Fibroblast of lung (primary cell): ENCODE measurements at regions not wholly inside any gene's neighbourhood (a gene's known extent, or its start where the extent isn't known, plus 50 kb on each side); places are given as distances from the start of the nearest gene placed in this dataset.
"Not testable (repeated sequence)": the region's sequence is repeated elsewhere in the genome, so short reads cannot be mapped to it uniquely, and the experiment has no call there.

ENCODE experiments used
- DNase-seq, 2 donors: peaks; one replicate each; pipeline versions ENCODE4 v3.0.0 to v3.0.0-alpha.2; 2010; ENCODE audit warnings: low read depth in 2 of 2
- H2AFZ ChIP-seq: 2 replicates; pipeline ENCODE4 v1.5.1; 2012; ENCODE audit warnings: low read length, control low read depth, inconsistent platforms
- H3K27ac ChIP-seq: 2 replicates; pipeline ENCODE4 v1.5.1; 2011; ENCODE audit warnings: low read length, control low read depth; ENCODE audit not compliant: insufficient read depth
- H3K27me3 ChIP-seq: 2 replicates; pipeline ENCODE4 v1.5.1; 2011; ENCODE audit warnings: mild to moderate bottlenecking, low read length; ENCODE audit not compliant: control insufficient read depth, insufficient read depth
- H3K36me3 ChIP-seq: 2 replicates; pipeline ENCODE4 v1.5.1; 2011; ENCODE audit warnings: low read length; ENCODE audit not compliant: control insufficient read depth, insufficient read depth
- H3K4me1 ChIP-seq: 2 replicates; pipeline ENCODE4 v1.5.1; 2011; ENCODE audit warnings: low read length; ENCODE audit not compliant: control insufficient read depth, insufficient read depth; ENCODE audit errors: extremely low read depth
- H3K4me2 ChIP-seq: 2 replicates; pipeline ENCODE4 v1.5.1; 2011; ENCODE audit warnings: low read length, control low read depth; ENCODE audit not compliant: insufficient read depth; ENCODE audit errors: extremely low read depth
- H3K4me3 ChIP-seq, 4 experiments: fragments of 200-600 bp in 1 of 4; sonication (generic) in 1 of 4; replicated peaks in 1 of 4; 2 replicates each; pipeline ENCODE4 v1.5.1; 2011 to 2016; ENCODE audit warnings: low read length in 4 of 4, low read depth in 3 of 4, mild to moderate bottlenecking in 3 of 4, control low read depth in 2 of 4, inconsistent platforms in 1 of 4, mixed read lengths in 1 of 4; ENCODE audit not compliant: insufficient read depth in 1 of 4; ENCODE audit errors: control extremely low read depth in 1 of 4
- H3K79me2 ChIP-seq: 2 replicates; pipeline ENCODE4 v1.5.1; 2012; ENCODE audit warnings: mild to moderate bottlenecking, low read length, inconsistent platforms; ENCODE audit not compliant: control insufficient read depth, insufficient read depth
- H3K9ac ChIP-seq: 2 replicates; pipeline ENCODE4 v1.5.1; 2011; ENCODE audit warnings: mild to moderate bottlenecking, low read length, control low read depth; ENCODE audit not compliant: insufficient read depth
- H3K9me3 ChIP-seq: 2 replicates; pipeline ENCODE4 v1.5.1; 2012; ENCODE audit warnings: low read depth, low read length; ENCODE audit not compliant: control insufficient read depth, insufficient read depth
- H4K20me1 ChIP-seq: 2 replicates; pipeline ENCODE4 v1.5.1; 2011; ENCODE audit warnings: low read length; ENCODE audit not compliant: control insufficient read depth, insufficient read depth; ENCODE audit errors: extremely low read depth
- EZH2 ChIP-seq: IDR thresholded peaks from 2 replicates; pipeline ENCODE4 v1.5.1; 2012; ENCODE audit warnings: low read length, control low read depth, mild to moderate bottlenecking; ENCODE audit errors: missing control alignments
- TF ChIP-seq, protein P1 (sequence below), 2 donors: IDR thresholded peaks in 1 of 2; conservative IDR thresholded peaks in 1 of 2; 1 replicate in 1 of 2; 2 replicates in 1 of 2; pipeline ENCODE4 v1.5.1; 2011 to 2012; ENCODE audit warnings: low read length in 2 of 2, control low read depth in 1 of 2, inconsistent platforms in 1 of 2, low read depth in 1 of 2, mild to moderate bottlenecking in 1 of 2

DNA sequence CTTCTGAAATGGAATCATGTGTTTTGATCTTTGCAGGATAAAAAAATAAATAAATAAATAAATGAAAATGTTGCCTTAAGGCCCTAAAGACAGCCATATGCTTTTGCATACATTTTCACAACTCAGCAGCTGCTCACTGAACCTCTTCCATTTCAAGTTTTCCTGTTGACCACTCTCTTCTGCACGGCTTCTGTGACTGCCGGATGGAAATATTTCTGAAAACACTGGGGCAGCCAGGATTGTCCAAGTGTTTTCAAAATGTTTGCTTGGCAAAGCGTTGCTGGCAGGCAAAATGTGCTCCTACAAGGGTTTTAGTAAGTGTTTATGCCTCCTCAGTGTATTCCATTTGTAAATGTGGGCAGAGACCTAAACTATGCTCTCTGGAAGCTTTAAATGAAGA lies 208.1 kb upstream of the IL1RAPL1 start:
- Histone ChIP-seq H4K20me1 (no peaks in the 10 kb centered on the region), H3K27me3 (no peaks in the 10 kb centered on the region), H2AFZ (no peak overlapping the region), H3K9ac (no peak overlapping the region), H3K4me3 (no peak overlapping the region), H3K27ac (no peak overlapping the region), H3K9me3 (no peaks in the 10 kb centered on the region), H3K4me2 (no peak overlapping the region), H3K4me1 (no peaks in the 10 kb centered on the region), H3K79me2 (no peaks in the 10 kb centered on the region), H3K36me3 (no peaks in the 10 kb centered on the region)
- TF ChIP-seq, protein P1, sequence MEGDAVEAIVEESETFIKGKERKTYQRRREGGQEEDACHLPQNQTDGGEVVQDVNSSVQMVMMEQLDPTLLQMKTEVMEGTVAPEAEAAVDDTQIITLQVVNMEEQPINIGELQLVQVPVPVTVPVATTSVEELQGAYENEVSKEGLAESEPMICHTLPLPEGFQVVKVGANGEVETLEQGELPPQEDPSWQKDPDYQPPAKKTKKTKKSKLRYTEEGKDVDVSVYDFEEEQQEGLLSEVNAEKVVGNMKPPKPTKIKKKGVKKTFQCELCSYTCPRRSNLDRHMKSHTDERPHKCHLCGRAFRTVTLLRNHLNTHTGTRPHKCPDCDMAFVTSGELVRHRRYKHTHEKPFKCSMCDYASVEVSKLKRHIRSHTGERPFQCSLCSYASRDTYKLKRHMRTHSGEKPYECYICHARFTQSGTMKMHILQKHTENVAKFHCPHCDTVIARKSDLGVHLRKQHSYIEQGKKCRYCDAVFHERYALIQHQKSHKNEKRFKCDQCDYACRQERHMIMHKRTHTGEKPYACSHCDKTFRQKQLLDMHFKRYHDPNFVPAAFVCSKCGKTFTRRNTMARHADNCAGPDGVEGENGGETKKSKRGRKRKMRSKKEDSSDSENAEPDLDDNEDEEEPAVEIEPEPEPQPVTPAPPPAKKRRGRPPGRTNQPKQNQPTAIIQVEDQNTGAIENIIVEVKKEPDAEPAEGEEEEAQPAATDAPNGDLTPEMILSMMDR (conservative IDR thresholded peaks at IDR 0.05 in 1 of 2, IDR thresholded peaks at IDR 0.05 in 1 of 2; ENCODE audit: low read depth in 1 of 2, low read length in 2 of 2): no peak
- no peak for TF ChIP-seq EZH2
- DNase-seq: no peak

DNA sequence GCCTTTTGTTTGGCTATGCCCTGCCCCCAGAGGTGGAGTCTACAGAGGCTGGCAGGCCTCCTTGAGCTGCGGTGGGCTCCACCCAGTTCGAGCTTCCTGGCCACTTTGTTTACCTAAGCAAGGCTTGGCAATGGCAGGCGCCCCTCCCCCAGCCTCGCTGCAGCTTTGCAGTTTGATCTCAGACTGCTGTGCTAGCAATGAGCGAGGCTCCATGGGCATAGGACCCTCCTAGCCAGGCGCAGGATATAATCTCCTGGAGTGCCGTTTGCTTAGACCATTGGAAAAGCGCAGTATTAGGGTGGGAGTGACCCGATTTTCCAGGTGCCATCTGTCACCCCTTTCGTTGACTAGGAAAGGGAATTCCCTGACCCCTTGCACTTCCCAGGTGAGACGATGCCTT lies 219.6 kb upstream of the IL1RAPL1 start:
- not testable (repeated sequence) for H3K79me2 ChIP-seq, H3K4me3 ChIP-seq, H3K4me1 ChIP-seq, H3K27me3 ChIP-seq, H3K9ac ChIP-seq, H3K9me3 ChIP-seq, DNase-seq, H3K4me2 ChIP-seq, H3K27ac ChIP-seq, H2AFZ ChIP-seq, H3K36me3 ChIP-seq, H4K20me1 ChIP-seq

DNA sequence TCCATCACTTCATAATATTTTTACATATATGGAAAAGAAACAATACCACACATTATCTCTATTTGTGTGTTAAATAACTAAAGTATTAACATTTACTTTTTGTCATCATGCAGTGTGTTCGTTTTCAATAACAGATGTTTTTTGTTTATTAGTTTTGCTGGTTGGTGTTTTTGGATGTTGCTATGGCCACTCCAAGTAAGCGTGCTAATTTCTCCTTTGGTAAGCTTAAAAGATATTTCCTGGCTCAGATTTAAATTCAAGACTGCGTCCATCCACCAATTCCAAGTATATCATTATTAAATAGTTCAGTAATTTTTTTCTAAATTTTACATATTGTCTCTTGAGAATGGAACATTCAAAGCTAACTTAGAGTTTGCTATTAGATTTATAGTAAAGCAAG lies 235.4 kb upstream of the IL1RAPL1 start:
- peak in 1 of 2 donors; percentile 1 for DNase-seq
- no peaks in the 10 kb centered on the region for H3K27me3 ChIP-seq
- no peaks in the 10 kb centered on the region for H3K79me2 ChIP-seq
- no peak overlapping the region for H3K4me2 ChIP-seq
- H3K9me3 ChIP-seq: no peaks in the 10 kb centered on the region
- H3K27ac ChIP-seq: no peak overlapping the region
- no peak overlapping the region for H3K4me3 ChIP-seq
- TF ChIP-seq, protein P1 (conservative IDR thresholded peaks at IDR 0.05 in 1 of 2, IDR thresholded peaks at IDR 0.05 in 1 of 2; ENCODE audit: low read depth in 1 of 2, low read length in 2 of 2): no peak
- no peak for TF ChIP-seq EZH2
- H4K20me1 ChIP-seq: no peaks in the 10 kb centered on the region
- no peak overlapping the region for H2AFZ ChIP-seq
- H3K4me1 ChIP-seq: no peaks in the 10 kb centered on the region
- H3K36me3 ChIP-seq: no peaks in the 10 kb centered on the region
- H3K9ac ChIP-seq: no peak overlapping the region

DNA sequence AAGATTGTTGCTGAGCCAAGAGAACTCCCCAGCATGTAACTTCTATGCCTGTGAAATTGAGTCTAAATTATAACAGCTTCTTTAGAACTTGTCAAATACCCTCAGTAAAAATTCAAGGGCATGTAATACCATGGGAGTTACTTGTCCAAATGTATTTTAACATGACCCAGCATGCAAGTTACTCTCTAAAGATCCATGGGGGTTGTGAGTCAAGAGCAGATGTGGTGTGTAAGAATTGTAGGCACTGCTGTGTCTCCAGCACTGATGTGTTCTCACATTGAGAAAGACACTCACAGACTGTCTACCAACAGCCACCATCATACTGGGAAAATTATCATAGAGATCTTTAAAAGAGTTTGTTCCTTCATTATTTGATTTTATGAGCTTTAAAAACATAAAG lies 237.4 kb upstream of the IL1RAPL1 start:
- no peak overlapping the region for H3K4me2 ChIP-seq
- TF ChIP-seq EZH2: no peak
- TF ChIP-seq, protein P1 (conservative IDR thresholded peaks at IDR 0.05 in 1 of 2, IDR thresholded peaks at IDR 0.05 in 1 of 2; ENCODE audit: low read depth in 1 of 2, low read length in 2 of 2): no peak
- H3K36me3 ChIP-seq: no peaks in the 10 kb centered on the region
- H3K27me3 ChIP-seq: no peaks in the 10 kb centered on the region
- H3K9me3 ChIP-seq: no peaks in the 10 kb centered on the region
- no peaks in the 10 kb centered on the region for H3K4me1 ChIP-seq
- H4K20me1 ChIP-seq: no peaks in the 10 kb centered on the region
- no peak overlapping the region for H3K27ac ChIP-seq
- no peak overlapping the region for H3K4me3 ChIP-seq
- no peak overlapping the region for H3K9ac ChIP-seq
- no peaks in the 10 kb centered on the region for H3K79me2 ChIP-seq
- DNase-seq: no peak
- no peak overlapping the region for H2AFZ ChIP-seq
